ENCODE measurements at regions not wholly inside any gene's neighbourhood (a gene's known extent, or its start where the extent isn't known, plus 50 kb on each side); places are given as distances from the start of the nearest gene placed in this dataset.

DNA sequence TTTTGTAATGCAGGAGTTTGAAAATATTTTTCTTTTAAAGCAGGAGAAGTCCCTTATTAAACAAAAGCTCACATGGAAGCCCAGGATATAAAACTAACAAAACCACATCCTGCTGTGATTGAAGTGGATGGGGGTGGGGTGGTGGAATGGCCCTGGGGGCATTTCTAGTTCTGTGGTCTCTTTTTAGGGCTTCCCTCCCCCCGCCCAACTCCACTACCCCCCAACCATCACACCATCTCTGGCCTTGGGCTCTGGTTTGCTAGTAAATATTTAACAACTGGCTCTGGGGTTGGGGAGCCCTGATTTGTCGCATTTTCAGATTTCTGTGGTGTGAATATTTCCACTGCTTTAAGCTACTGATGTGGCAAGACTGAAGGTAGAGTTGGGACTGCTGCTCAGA lies 279.6 kb upstream of the PLET1 start:
- TF ChIP-seq CTCF (IDR thresholded peaks at IDR 0.05; ENCODE audit: low read depth, low read length), result no peak
- Histone ChIP-seq H3K9me3 (ENCODE audit: severe bottlenecking) (no peaks in the 10 kb centered on the region), H3K27me3 (ENCODE audit: insufficient read depth, low read depth, severe bottlenecking) (no peaks in the 10 kb centered on the region), H3K4me3 (ENCODE audit: low read depth, low read length) (no peak overlapping the region), H3K36me3 (no peaks in the 10 kb centered on the region), H3K27ac (no peak overlapping the region)
- no peak for DNase-seq

GRCh38 chr11:112541140-112542046 lies 280.7 kb upstream of the PLET1 start:
- H3K36me3 ChIP-seq, result no peaks in the 10 kb centered on the region
- H3K9me3 ChIP-seq (ENCODE audit: severe bottlenecking), result no peaks in the 10 kb centered on the region
- H3K27me3 ChIP-seq (ENCODE audit: insufficient read depth, low read depth, severe bottlenecking), result no peaks in the 10 kb centered on the region
- no peak for TF ChIP-seq CTCF (IDR thresholded peaks at IDR 0.05; ENCODE audit: low read depth, low read length)
- DNase-seq, result no peak
- no peak overlapping the region for H3K27ac ChIP-seq
- H3K4me3 ChIP-seq (ENCODE audit: low read depth, low read length), result no peak overlapping the region

- Histone ChIP-seq H3K36me3 (no peaks in the 10 kb centered on the region), H3K27me3 (ENCODE audit: insufficient read depth, low read depth, severe bottlenecking) (no peaks in the 10 kb centered on the region), H3K27ac (no peak overlapping the region), H3K4me3 (ENCODE audit: low read depth, low read length) (no peak overlapping the region), H3K9me3 (ENCODE audit: severe bottlenecking) (no peaks in the 10 kb centered on the region)
- no peak for TF ChIP-seq CTCF (IDR thresholded peaks at IDR 0.05; ENCODE audit: low read depth, low read length)
- DNase-seq, result no peak
Observed at GRCh38 chr11:112542479-112542878, 281.8 kb upstream of the PLET1 start.

DNA sequence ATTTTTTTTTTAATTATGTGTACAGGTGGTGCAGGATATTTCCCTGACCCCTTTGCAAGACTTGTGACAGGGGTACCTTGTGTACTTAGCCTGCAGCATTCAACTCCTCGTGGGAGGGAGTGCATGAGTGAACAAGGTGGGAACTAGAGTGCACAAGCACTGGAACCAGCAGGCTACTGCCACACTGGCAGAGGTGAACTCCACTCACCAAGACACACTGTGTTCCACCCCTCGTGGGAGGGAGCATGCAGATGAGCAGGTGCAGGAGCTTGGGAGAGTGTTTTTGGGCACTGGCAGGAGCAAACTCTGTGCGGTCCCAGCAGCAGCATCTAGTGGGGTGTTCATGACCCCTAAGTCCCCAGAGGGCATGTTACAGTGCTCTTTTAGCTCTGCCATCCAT lies 282.7 kb upstream of the PLET1 start:
- Histone ChIP-seq H3K9me3 (ENCODE audit: severe bottlenecking) (no peaks in the 10 kb centered on the region), H3K4me3 (ENCODE audit: low read depth, low read length) (no peak overlapping the region), H3K27ac (no peak overlapping the region), H3K36me3 (no peaks in the 10 kb centered on the region), H3K27me3 (ENCODE audit: insufficient read depth, low read depth, severe bottlenecking) (no peaks in the 10 kb centered on the region)
- no peak for DNase-seq
- TF ChIP-seq CTCF (IDR thresholded peaks at IDR 0.05; ENCODE audit: low read depth, low read length), result no peak

- no peak for DNase-seq
- Histone ChIP-seq H3K4me3 (ENCODE audit: low read depth, low read length) (no peak overlapping the region), H3K36me3 (no peaks in the 10 kb centered on the region), H3K27ac (no peak overlapping the region), H3K27me3 (ENCODE audit: insufficient read depth, low read depth, severe bottlenecking) (no peaks in the 10 kb centered on the region), H3K9me3 (ENCODE audit: severe bottlenecking) (no peaks in the 10 kb centered on the region)
- TF ChIP-seq CTCF (IDR thresholded peaks at IDR 0.05; ENCODE audit: low read depth, low read length), result no peak
Observed at GRCh38 chr11:112548641-112549040, 288.0 kb upstream of the PLET1 start.
